Astrocyte (in vitro differentiated cells and primary cell): ENCODE measurements at regions not wholly inside any gene's neighbourhood (a gene's known extent, or its start where the extent isn't known, plus 50 kb on each side); places are given as distances from the start of the nearest gene placed in this dataset.

ENCODE experiments used
- EZH2 ChIP-seq: IDR thresholded peaks from 2 replicates; pipeline ENCODE4 v1.6.1; 2012; ENCODE audit warnings: mild to moderate bottlenecking, low read length, inconsistent platforms; ENCODE audit not compliant: insufficient read depth
- TF ChIP-seq, protein P1 (sequence below): IDR thresholded peaks from 2 replicates; pipeline ENCODE4 v1.5.1; 2011; ENCODE audit warnings: low read depth, mild to moderate bottlenecking, inconsistent platforms, low read length, moderate library complexity; ENCODE audit not compliant: insufficient read depth

DNA sequence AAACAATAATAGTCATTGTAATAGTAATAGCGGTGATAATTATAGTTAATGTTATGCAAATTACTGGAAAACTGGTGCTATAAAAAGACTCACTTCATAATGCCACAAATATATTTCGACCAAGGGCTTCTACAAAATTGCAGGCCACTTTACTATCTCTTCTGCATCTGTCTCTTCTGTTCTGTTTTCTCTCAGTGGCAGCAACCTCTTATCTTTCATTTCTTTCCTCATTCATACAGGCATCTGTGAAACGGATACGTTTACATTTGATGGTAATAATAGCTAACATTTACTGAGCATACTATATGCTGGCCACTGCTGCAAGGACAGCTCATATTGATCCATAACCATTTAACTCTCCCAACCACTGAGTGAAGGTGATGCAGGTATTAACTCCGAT lies 537.4 kb upstream of the PFKP start:
- TF ChIP-seq, protein P1, sequence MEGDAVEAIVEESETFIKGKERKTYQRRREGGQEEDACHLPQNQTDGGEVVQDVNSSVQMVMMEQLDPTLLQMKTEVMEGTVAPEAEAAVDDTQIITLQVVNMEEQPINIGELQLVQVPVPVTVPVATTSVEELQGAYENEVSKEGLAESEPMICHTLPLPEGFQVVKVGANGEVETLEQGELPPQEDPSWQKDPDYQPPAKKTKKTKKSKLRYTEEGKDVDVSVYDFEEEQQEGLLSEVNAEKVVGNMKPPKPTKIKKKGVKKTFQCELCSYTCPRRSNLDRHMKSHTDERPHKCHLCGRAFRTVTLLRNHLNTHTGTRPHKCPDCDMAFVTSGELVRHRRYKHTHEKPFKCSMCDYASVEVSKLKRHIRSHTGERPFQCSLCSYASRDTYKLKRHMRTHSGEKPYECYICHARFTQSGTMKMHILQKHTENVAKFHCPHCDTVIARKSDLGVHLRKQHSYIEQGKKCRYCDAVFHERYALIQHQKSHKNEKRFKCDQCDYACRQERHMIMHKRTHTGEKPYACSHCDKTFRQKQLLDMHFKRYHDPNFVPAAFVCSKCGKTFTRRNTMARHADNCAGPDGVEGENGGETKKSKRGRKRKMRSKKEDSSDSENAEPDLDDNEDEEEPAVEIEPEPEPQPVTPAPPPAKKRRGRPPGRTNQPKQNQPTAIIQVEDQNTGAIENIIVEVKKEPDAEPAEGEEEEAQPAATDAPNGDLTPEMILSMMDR, result no peak
- no peak for TF ChIP-seq EZH2
